Calu3 (cell line): ENCODE measurements at regions not wholly inside any gene's neighbourhood (a gene's known extent, or its start where the extent isn't known, plus 50 kb on each side); places are given as distances from the start of the nearest gene placed in this dataset.

Experiments
- BruUV-seq: library from RNA; stranded (reverse); fragments of 400-500 nt; replicated peaks from 2 replicates; lab custom pipeline; 2021; lab: Mats Ljungman, UMichigan
- CTCF ChIA-PET: fragments of 300-600 bp; sonication (Branson Sonifier 250); formaldehyde crosslinking; loops from one replicate; lab custom pipeline; 2022; ENCODE audit warnings: antibody characterized with exemption; lab: Charles Lee
- DNase-seq: peaks from one replicate; pipeline ENCODE4 v3.0.0; 2022
- H3K27ac Mint-ChIP-seq: one replicate; pipeline ENCODE4 v1.8.0; 2022; ENCODE audit warnings: mixed read lengths; ENCODE audit not compliant: unreplicated experiment
- H3K27me3 Mint-ChIP-seq: one replicate; pipeline ENCODE4 v1.8.0; 2022; ENCODE audit warnings: mixed read lengths; ENCODE audit not compliant: unreplicated experiment
- H3K36me3 Mint-ChIP-seq: one replicate; pipeline ENCODE4 v1.8.0; 2022; ENCODE audit warnings: mild to moderate bottlenecking, moderate library complexity, mixed read lengths; ENCODE audit not compliant: insufficient read depth, unreplicated experiment
- H3K4me1 Mint-ChIP-seq: one replicate; pipeline ENCODE4 v1.8.0; 2022; ENCODE audit warnings: mild to moderate bottlenecking, low read depth, mixed read lengths; ENCODE audit not compliant: unreplicated experiment
- H3K4me3 Mint-ChIP-seq: one replicate; pipeline ENCODE4 v1.8.0; 2022; ENCODE audit warnings: mild to moderate bottlenecking, low read depth, moderate library complexity, mixed read lengths; ENCODE audit not compliant: unreplicated experiment
- H3K9me3 Mint-ChIP-seq: one replicate; pipeline ENCODE4 v1.8.0; 2022; ENCODE audit warnings: low read depth, mixed read lengths; ENCODE audit not compliant: unreplicated experiment
- intact Hi-C: fragments of 100-400 bp; cut with micrococcal nuclease; formaldehyde crosslinking; loops from one replicate; pipeline ENCODE4 v1.10.0; 2022; ENCODE audit not compliant: unreplicated experiment
- TF ChIP-seq, protein P1 (sequence below): fragments of 200-600 bp; IDR thresholded peaks from one replicate; pipeline ENCODE4 v1.8.0; 2022; ENCODE audit warnings: antibody characterized with exemption; ENCODE audit not compliant: unreplicated experiment

DNA sequence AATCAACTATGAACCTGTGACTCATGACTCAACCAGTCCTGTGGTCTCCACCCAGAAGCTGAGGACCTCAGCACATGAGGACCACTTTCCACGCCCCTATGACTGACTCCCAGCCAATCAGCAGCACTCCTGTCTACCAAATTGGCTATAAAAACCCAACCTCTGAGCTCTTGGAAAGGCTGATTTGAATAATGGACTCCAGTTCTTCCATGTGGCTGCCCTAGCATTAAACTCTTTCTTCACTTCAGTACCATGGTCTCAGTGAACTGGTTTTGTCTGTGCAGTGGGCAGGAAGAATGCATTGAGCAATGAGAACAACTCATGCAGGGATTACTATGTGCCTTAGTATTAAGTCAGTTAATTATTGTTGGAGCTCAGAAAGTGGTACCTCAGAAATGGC is 78.3 kb downstream of the CMPK2 start:
- no peak for DNase-seq
- CTCF ChIA-PET = no interaction called here
- Mint-ChIP-seq H3K9me3 (peaks cover 4% of the 10 kb centered on the region), H3K27me3 (peaks cover 53% of the 10 kb centered on the region), H3K4me3 (no peak overlapping the region), H3K36me3 (no peaks in the 10 kb centered on the region), H3K4me1 (no peaks in the 10 kb centered on the region), H3K27ac (no peak overlapping the region)
- no TSS peak for BruUV-seq
- intact Hi-C loops = no loop called here
- TF ChIP-seq, protein P1, sequence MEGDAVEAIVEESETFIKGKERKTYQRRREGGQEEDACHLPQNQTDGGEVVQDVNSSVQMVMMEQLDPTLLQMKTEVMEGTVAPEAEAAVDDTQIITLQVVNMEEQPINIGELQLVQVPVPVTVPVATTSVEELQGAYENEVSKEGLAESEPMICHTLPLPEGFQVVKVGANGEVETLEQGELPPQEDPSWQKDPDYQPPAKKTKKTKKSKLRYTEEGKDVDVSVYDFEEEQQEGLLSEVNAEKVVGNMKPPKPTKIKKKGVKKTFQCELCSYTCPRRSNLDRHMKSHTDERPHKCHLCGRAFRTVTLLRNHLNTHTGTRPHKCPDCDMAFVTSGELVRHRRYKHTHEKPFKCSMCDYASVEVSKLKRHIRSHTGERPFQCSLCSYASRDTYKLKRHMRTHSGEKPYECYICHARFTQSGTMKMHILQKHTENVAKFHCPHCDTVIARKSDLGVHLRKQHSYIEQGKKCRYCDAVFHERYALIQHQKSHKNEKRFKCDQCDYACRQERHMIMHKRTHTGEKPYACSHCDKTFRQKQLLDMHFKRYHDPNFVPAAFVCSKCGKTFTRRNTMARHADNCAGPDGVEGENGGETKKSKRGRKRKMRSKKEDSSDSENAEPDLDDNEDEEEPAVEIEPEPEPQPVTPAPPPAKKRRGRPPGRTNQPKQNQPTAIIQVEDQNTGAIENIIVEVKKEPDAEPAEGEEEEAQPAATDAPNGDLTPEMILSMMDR = no peak

GRCh38 chr2:6788614-6789013 is 77.1 kb downstream of the CMPK2 start:
- DNase-seq = no peak
- peaks cover 47% of the 10 kb centered on the region for H3K27me3 Mint-ChIP-seq
- H3K36me3 Mint-ChIP-seq = no peaks in the 10 kb centered on the region
- TF ChIP-seq, protein P1 = no peak
- H3K27ac Mint-ChIP-seq = no peak overlapping the region
- H3K9me3 Mint-ChIP-seq = peaks cover 4% of the 10 kb centered on the region
- no peak overlapping the region for H3K4me3 Mint-ChIP-seq
- intact Hi-C loops = no loop called here
- CTCF ChIA-PET = no interaction called here
- H3K4me1 Mint-ChIP-seq = no peaks in the 10 kb centered on the region
- no TSS peak for BruUV-seq

GRCh38 chr2:6789559-6790138 is 76.1 kb downstream of the CMPK2 start:
- no peaks in the 10 kb centered on the region for H3K36me3 Mint-ChIP-seq
- TF ChIP-seq, protein P1 = no peak
- no peaks in the 10 kb centered on the region for H3K4me1 Mint-ChIP-seq
- H3K27ac Mint-ChIP-seq = no peak overlapping the region
- H3K4me3 Mint-ChIP-seq = no peak overlapping the region
- DNase-seq = no peak
- intact Hi-C loops = no loop called here
- CTCF ChIA-PET = no interaction called here
- H3K27me3 Mint-ChIP-seq = peaks cover 47% of the 10 kb centered on the region
- BruUV-seq = no TSS peak
- H3K9me3 Mint-ChIP-seq = peaks cover 4% of the 10 kb centered on the region

GRCh38 chr2:6791682-6792081 is 74.0 kb downstream of the CMPK2 start:
- H3K4me1 Mint-ChIP-seq = no peaks in the 10 kb centered on the region
- CTCF ChIA-PET = no interaction called here
- H3K9me3 Mint-ChIP-seq = peaks cover 6% of the 10 kb centered on the region
- intact Hi-C loops = no loop called here
- TF ChIP-seq, protein P1 = no peak
- H3K27me3 Mint-ChIP-seq = peaks cover 62% of the 10 kb centered on the region
- no peak overlapping the region for H3K27ac Mint-ChIP-seq
- H3K36me3 Mint-ChIP-seq = no peaks in the 10 kb centered on the region
- H3K4me3 Mint-ChIP-seq = no peak overlapping the region
- no TSS peak for BruUV-seq
- no peak for DNase-seq
